Lower leg skin (tissue), 3 donors: ENCODE measurements at regions not wholly inside any gene's neighbourhood (a gene's known extent, or its start where the extent isn't known, plus 50 kb on each side); places are given as distances from the start of the nearest gene placed in this dataset.

Source experiments
- CTCF ChIP-seq, 3 donors: fragments of 450-650 bp; IDR thresholded peaks; one replicate each; pipeline ENCODE4 v1.5.1; 2016; ENCODE audit warnings: antibody characterized with exemption in 3 of 3, mild to moderate bottlenecking in 3 of 3, moderate library complexity in 2 of 3
- POLR2A ChIP-seq, 2 donors: fragments of 450-650 bp; IDR thresholded peaks; one replicate each; pipeline ENCODE4 v1.6.1; 2016 to 2017; ENCODE audit warnings: antibody characterized with exemption in 2 of 2, mild to moderate bottlenecking in 1 of 2, moderate library complexity in 1 of 2

GRCh38 chr11:115760461-115761320, 256.5 kb upstream of the CADM1 start:
- TF ChIP-seq POLR2A (IDR thresholded peaks at IDR 0.05) (no peak), CTCF (IDR thresholded peaks at IDR 0.05) (no peak)
